ENCODE measurements at regions not wholly inside any gene's neighbourhood (a gene's known extent, or its start where the extent isn't known, plus 50 kb on each side); places are given as distances from the start of the nearest gene placed in this dataset.

GRCh38 chr13:56347014-56347413 lies 793.7 kb upstream of the PRR20A start:
- no peak for DNase-seq (ENCODE audit: low read depth)
- no peak overlapping the region for H3K4me3 ChIP-seq (ENCODE audit: low read depth, low read length)
- in situ Hi-C loops (cut with HindIII; ENCODE audit: low sequenced_read_pairs): no loop called here
- no peak for TF ChIP-seq CTCF (IDR thresholded peaks at IDR 0.05; ENCODE audit: low read depth, low read length, missing control alignments)

GRCh38 chr13:56349866-56350265 lies 790.9 kb upstream of the PRR20A start:
- no peak overlapping the region for H3K4me3 ChIP-seq (ENCODE audit: low read depth, low read length)
- no peak for TF ChIP-seq CTCF (IDR thresholded peaks at IDR 0.05; ENCODE audit: low read depth, low read length, missing control alignments)
- no peak for DNase-seq (ENCODE audit: low read depth)
- in situ Hi-C loops (cut with HindIII; ENCODE audit: low sequenced_read_pairs): no loop called here

- no peak for DNase-seq (ENCODE audit: low read depth)
- no peak overlapping the region for H3K4me3 ChIP-seq (ENCODE audit: low read depth, low read length)
- in situ Hi-C loops (cut with HindIII; ENCODE audit: low sequenced_read_pairs): no loop called here
- no peak for TF ChIP-seq CTCF (IDR thresholded peaks at IDR 0.05; ENCODE audit: low read depth, low read length, missing control alignments)
These were observed 789.7 kb upstream of the PRR20A start for GRCh38 chr13:56351041-56351440.

- no peak overlapping the region for H3K4me3 ChIP-seq (ENCODE audit: low read depth, low read length)
- no peak for DNase-seq (ENCODE audit: low read depth)
- in situ Hi-C loops (cut with HindIII; ENCODE audit: low sequenced_read_pairs): no loop called here
- no peak for TF ChIP-seq CTCF (IDR thresholded peaks at IDR 0.05; ENCODE audit: low read depth, low read length, missing control alignments)
These were observed 788.4 kb upstream of the PRR20A start for GRCh38 chr13:56352361-56352760.

GRCh38 chr13:56352901-56353300 lies 787.8 kb upstream of the PRR20A start:
- no peak for TF ChIP-seq CTCF (IDR thresholded peaks at IDR 0.05; ENCODE audit: low read depth, low read length, missing control alignments)
- in situ Hi-C loops (cut with HindIII; ENCODE audit: low sequenced_read_pairs): no loop called here
- no peak overlapping the region for H3K4me3 ChIP-seq (ENCODE audit: low read depth, low read length)
- DNase-seq (ENCODE audit: low read depth): no peak

GRCh38 chr13:56356690-56357089 lies 784.0 kb upstream of the PRR20A start:
- no peak for TF ChIP-seq CTCF (IDR thresholded peaks at IDR 0.05; ENCODE audit: low read depth, low read length, missing control alignments)
- H3K4me3 ChIP-seq (ENCODE audit: low read depth, low read length): no peak overlapping the region

GRCh38 chr13:56378566-56378965 lies 762.2 kb upstream of the PRR20A start:
- in situ Hi-C loops (cut with HindIII; ENCODE audit: low sequenced_read_pairs): no loop called here
- DNase-seq (ENCODE audit: low read depth): no peak
- TF ChIP-seq CTCF (IDR thresholded peaks at IDR 0.05; ENCODE audit: low read depth, low read length, missing control alignments): no peak
- H3K4me3 ChIP-seq (ENCODE audit: low read depth, low read length): no peak overlapping the region

More at GRCh38 chr13:56356690-56357089, 784.0 kb upstream of the PRR20A start:
- in situ Hi-C loops (cut with HindIII; ENCODE audit: low sequenced_read_pairs): no loop called here
- no peak for DNase-seq (ENCODE audit: low read depth)
